SH-SY5Y (cell line): ENCODE measurements at regions not wholly inside any gene's neighbourhood (a gene's known extent, or its start where the extent isn't known, plus 50 kb on each side); places are given as distances from the start of the nearest gene placed in this dataset.

Experiments
- GATA2 ChIP-seq: IDR thresholded peaks from 2 replicates; pipeline ENCODE4 v1.6.1; 2011; ENCODE audit warnings: mild to moderate bottlenecking, low read depth, low read length
- GATA3 ChIP-seq: IDR thresholded peaks from 2 replicates; pipeline ENCODE4 v1.6.1; 2011; ENCODE audit warnings: low read depth, mild to moderate bottlenecking, low read length, moderate library complexity

DNA sequence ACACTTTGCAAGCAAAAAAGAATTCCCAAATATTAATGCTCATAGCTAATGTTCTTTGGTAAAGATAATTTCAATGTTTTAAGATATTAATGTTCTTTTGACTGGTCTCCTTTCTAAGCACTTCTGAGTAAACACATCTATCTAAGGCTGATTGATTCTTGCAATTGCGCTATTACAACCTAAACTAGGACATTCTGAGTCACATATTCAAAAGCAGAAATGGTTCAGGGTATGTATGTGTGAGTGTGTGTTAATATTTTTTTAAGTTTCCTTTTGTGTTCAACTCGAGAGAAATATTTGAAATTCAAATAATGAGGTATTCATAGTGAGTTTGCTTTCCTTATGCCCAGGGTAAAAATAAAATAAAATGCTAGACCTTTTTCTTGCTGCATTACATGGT, 203.6 kb upstream of the GRIK3 start:
- TF ChIP-seq GATA2 (no peak), GATA3 (no peak)
